Type B pancreatic cell (in vitro differentiated cells): ENCODE measurements at regions not wholly inside any gene's neighbourhood (a gene's known extent, or its start where the extent isn't known, plus 50 kb on each side); places are given as distances from the start of the nearest gene placed in this dataset.
"Not testable (repeated sequence)": the region's sequence is repeated elsewhere in the genome, so short reads cannot be mapped to it uniquely, and the experiment has no call there.

ENCODE experiments used
- DNase-seq: peaks from one replicate; pipeline ENCODE4 v3.0.0; 2021; ENCODE audit warnings: mixed read lengths; ENCODE audit not compliant: unreplicated experiment; ENCODE audit errors: extremely low spot score
- H3K27ac Mint-ChIP-seq: 2 replicates; pipeline ENCODE4 v1.8.0; 2021; ENCODE audit warnings: mild to moderate bottlenecking, mixed read lengths
- H3K27me3 Mint-ChIP-seq: 2 replicates; pipeline ENCODE4 v1.8.0; 2021; ENCODE audit warnings: mixed read lengths
- H3K36me3 Mint-ChIP-seq: 2 replicates; pipeline ENCODE4 v1.8.0; 2021; ENCODE audit warnings: mixed read lengths
- H3K4me1 Mint-ChIP-seq: one replicate; pipeline ENCODE4 v1.8.0; 2021; ENCODE audit warnings: mixed read lengths; ENCODE audit not compliant: unreplicated experiment
- H3K4me3 Mint-ChIP-seq: 2 replicates; pipeline ENCODE4 v1.8.0; 2021; ENCODE audit warnings: mild to moderate bottlenecking, mixed read lengths
- H3K9me3 Mint-ChIP-seq: 2 replicates; pipeline ENCODE4 v1.8.0; 2021; ENCODE audit warnings: mixed read lengths
- CTCF ChIP-seq: fragments of 200-600 bp; sonication (generic); conservative IDR thresholded peaks from 2 replicates; pipeline ENCODE4 v1.5.0; 2021; ENCODE audit warnings: antibody characterized with exemption, mild to moderate bottlenecking

DNA sequence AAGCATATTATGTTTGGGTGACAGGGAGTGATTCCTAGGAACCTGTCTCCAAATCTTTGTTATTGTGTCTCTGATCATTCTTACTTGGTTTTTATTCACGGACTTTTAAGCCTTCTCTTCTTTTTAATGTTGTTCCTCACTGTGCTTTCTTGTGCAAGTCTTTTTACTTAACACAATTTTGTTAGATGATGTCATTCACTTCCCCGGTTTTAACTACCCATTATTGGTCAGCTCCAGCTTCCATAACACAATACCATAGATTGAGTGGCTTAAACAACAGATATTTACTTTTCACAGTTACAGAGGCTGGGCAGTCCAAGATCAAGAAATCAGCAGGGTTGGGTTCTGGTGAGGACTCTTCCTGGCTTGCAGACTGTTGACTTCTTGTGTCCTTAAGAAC lies 436.3 kb upstream of the CBLB start:
- Mint-ChIP-seq H3K27ac (no peak overlapping the region), H3K4me3 (no peak overlapping the region), H3K9me3 (no peaks in the 10 kb centered on the region), H3K36me3 (no peaks in the 10 kb centered on the region), H3K27me3 (no peaks in the 10 kb centered on the region), H3K4me1 (peaks cover 10% of the 10 kb centered on the region)
- DNase-seq, result no peak
- no peak for TF ChIP-seq CTCF

DNA sequence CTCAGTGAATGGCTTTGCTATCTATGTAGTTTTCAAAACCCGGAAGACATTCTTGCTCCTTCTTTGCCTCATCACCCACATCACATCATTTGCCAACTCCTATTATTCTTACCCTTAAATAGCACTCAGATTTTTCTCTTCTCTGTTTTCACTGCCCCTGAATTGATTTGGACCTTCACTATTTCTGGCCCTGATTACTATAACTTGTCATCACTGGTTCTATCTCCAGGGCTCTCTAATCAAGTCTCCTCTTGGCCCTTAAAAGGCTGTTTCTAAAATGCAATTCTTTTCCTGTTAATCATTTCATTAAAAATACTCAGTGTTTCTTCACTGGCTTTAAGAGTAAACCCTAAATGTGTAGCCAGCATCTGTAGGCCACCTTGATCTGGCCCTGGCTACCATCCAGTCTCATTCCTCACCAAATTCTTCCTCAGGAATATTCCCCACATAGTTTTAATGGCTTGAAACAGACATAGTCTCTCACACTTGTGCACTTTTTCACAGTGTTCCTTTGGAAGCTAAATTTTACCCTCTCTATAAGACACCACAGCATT lies 437.1 kb upstream of the CBLB start:
- Mint-ChIP-seq H3K4me1 (peaks cover 10% of the 10 kb centered on the region), H3K27me3 (no peaks in the 10 kb centered on the region), H3K27ac (no peak overlapping the region), H3K4me3 (no peak overlapping the region), H3K9me3 (no peaks in the 10 kb centered on the region), H3K36me3 (no peaks in the 10 kb centered on the region)
- DNase-seq, result no peak
- TF ChIP-seq CTCF, result no peak

DNA sequence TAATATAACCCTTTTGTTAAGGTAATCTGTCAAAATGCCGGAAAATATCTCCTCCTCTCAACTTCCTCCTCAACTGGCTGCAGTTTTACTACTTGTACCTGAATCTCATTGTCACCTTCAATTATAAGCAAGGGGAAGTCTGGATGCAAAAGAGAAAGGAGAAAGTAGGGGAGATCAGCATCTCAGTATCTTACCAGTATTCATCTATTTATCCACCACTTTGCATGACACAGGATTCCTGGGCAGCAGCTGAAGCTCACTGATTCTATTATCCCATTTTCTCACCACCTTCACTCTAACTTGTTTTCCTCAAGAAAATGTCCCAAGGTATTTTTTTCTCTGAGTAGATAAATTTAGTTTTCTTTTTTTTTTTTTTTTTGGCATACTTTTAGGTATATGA lies 440.5 kb upstream of the CBLB start:
- no peak for DNase-seq
- H3K36me3 Mint-ChIP-seq, result no peaks in the 10 kb centered on the region
- no peak overlapping the region for H3K27ac Mint-ChIP-seq
- no peak overlapping the region for H3K4me3 Mint-ChIP-seq
- H3K4me1 Mint-ChIP-seq, result no peaks in the 10 kb centered on the region
- no peak for TF ChIP-seq CTCF
- no peaks in the 10 kb centered on the region for H3K27me3 Mint-ChIP-seq
- H3K9me3 Mint-ChIP-seq, result no peaks in the 10 kb centered on the region

DNA sequence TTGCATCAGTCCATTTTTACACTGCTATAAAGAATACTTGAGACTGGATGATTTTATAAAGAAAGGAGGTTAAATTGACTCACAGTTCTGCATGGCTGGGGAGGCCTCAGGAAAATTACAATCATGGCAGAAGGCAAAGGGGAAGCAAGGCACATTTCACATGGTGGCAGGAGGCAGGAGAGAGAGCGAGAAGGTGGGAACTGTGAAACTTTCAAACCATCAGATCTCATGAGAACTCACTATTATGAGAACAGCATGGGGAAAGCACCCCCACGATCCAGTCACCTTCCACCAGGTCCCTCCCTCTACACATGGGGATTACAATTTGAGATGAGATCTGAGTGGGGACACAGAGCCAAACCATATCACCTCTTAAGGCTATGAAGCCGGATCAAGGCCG lies 441.0 kb upstream of the CBLB start:
- not testable (repeated sequence) for H3K4me1 Mint-ChIP-seq, H3K27ac Mint-ChIP-seq, H3K27me3 Mint-ChIP-seq, H3K4me3 Mint-ChIP-seq, H3K36me3 Mint-ChIP-seq, DNase-seq, H3K9me3 Mint-ChIP-seq

DNA sequence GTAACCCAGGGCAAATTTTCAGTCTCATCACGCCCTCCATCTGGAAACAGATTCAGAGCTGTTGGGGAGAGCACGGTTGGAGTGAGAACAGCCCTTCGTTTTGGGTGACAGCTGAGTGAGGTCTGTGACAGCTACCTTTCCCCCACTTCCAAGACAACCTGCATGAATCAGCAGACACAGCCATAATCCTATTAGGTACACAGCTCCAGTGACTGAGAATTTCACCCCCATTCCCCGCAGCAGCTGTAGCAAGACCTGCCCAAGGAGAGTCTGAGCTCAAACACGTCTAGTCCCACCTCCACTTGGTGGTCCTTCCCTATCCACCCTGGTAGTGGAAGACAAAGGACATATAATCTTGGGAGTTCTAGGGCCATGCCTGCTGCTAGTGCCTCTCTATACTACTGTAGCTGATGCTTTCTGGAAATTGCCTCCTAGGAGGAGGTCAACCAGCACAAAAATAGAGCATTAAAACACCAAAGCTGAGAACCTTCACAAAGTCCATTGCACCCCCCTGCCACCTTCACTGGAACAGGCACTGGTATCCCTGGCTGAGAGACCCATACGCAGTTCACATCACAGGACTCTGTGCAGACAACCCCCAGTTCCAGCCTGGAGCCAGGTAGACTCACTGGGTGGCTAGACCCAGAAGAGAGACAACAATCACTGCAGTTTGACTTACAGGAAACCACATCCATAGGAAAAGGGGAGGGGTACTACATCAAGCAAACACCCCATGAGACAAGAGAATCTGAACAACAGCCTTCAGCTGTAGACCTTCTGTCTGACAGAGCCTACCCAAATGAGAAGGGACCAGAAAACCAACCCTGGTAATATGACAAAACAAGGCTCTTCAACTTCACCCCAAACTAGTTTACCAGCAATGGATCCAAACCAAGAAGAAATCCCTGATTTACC lies 448.6 kb upstream of the CBLB start:
- no peak overlapping the region for H3K4me3 Mint-ChIP-seq

DNA sequence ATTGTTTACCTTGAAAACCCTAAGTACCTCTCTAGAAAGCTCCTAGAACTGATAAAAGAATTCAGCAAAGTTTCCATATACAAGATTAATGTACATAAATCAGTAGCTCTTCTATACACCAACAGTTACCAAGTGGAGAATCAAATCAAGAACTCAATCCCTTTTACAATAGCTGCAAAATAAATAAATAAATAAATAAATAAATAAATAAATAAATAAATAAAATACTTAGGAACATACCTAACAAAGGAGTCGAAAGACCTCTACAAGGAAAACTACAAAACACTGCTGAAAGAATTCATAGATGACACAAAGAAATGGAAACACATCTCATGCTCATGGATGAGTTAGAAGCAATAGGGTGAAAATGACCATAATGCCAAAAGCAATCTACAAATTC lies 452.6 kb upstream of the CBLB start:
- not testable (repeated sequence) for H3K27ac Mint-ChIP-seq, H3K4me3 Mint-ChIP-seq, H3K4me1 Mint-ChIP-seq, H3K27me3 Mint-ChIP-seq, DNase-seq, H3K36me3 Mint-ChIP-seq
- peaks cover 10% of the 10 kb centered on the region for H3K9me3 Mint-ChIP-seq

More for the DNA sequence above, 448.6 kb upstream of the CBLB start:
- no peak for TF ChIP-seq CTCF
- Mint-ChIP-seq H3K27me3 (no peaks in the 10 kb centered on the region), H3K9me3 (peaks cover 2% of the 10 kb centered on the region), H3K27ac (no peak overlapping the region), H3K36me3 (no peaks in the 10 kb centered on the region), H3K4me1 (no peaks in the 10 kb centered on the region)
- DNase-seq, result no peak
